Embryonic facial prominence (tissue), 1 donor: ENCODE measurements at regions not wholly inside any gene's neighbourhood (a gene's known extent, or its start where the extent isn't known, plus 50 kb on each side); places are given as distances from the start of the nearest gene placed in this dataset.
"Not testable (repeated sequence)": the region's sequence is repeated elsewhere in the genome, so short reads cannot be mapped to it uniquely, and the experiment has no call there.

Experiments used
- DNase-seq: peaks from one replicate; pipeline ENCODE4 v3.0.0-alpha.2; 2016; ENCODE audit errors: extremely low spot score

DNA sequence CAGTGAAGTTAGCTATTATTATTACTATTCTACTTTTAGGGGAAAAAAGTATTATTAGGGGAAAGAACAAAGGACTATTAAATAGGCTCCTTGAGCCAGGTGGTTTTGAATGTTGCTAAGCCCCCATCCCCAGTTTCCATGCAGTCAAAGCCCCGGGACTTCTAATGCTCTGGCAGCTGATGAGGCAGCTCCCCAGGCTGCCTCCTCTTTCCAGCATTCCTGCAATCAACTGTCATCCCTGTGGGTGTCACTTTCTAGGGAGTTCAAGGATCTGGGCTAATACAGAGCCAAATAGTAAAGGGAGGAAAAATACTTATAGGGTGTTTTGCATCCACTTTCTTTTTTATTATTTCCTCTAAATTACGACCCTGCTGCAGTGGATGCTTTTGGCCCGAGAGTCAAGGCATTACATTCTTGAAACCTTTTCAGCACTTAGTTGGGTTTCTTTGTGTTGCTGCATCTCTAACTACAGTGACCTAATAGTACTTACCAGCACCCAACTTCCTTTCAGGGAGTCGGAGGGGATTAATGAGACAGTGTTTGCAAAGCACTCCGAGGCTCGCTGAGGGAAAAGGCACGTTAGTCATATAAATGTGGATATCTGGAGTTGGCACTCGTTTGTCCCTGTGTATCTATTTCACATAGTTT, 303.9 kb upstream of the MAP3K7 start:
- DNase-seq: no peak

DNA sequence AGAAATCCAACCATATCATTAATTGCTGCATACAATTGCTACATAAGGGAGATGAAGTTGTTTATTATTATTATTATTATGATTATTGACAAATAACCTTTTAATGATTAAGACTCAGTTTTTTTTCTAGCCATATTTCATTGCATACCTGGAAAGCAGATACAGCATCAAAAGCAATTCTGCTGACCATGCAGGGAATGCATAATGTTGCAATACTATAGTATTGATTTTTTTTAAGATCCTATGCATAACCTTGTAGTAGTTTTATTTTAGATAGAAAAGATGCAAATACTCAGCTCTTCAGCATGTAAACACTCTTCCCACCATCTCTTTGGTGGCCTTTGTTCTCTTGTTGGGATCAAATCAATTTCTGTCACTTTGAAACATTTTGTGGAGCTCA, 300.9 kb upstream of the MAP3K7 start:
- no peak for DNase-seq

DNA sequence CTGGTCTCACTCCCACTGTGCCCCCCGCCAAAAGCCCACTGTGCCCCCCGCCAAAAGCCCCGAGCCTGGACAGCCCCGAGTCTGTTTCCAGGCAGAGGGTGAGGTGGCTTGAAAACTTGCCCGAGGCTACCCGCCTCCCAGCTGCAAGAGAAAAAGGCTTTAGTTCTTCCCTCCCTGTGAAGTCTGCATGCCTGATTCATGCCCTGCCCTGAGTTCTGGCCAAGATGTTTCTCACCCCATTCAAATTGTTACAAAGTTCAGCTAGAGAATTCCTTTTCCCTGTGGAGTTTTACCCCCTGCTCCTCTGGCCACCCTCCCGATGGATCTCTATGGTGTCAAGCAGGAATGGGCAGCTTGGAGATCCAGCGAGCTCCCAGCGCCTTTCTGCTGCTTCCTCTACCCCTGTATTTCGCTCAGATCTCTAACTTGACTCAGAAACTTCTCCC, 298.8 kb upstream of the MAP3K7 start:
- no peak for DNase-seq

DNA sequence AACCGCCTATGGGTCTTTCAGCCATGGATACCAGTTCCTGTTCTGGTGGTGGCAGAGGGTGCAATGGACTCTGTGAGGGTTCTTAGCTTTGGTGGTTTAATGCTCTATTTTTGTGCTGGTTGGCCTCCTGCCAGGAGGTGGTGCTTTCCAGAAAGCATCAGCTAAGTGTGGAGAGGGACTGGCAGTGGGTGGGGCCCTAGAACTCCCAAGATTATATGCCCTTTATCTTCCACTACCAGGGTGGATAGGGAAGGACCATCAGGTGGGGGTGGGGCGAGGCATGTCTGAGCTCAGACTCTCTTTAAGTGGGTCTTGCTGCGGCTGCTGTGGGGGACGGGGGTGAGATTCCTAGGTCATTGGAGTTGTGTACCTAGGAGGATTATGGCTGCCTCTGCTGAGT, 298.3 kb upstream of the MAP3K7 start:
- DNase-seq: not testable (repeated sequence)

DNA sequence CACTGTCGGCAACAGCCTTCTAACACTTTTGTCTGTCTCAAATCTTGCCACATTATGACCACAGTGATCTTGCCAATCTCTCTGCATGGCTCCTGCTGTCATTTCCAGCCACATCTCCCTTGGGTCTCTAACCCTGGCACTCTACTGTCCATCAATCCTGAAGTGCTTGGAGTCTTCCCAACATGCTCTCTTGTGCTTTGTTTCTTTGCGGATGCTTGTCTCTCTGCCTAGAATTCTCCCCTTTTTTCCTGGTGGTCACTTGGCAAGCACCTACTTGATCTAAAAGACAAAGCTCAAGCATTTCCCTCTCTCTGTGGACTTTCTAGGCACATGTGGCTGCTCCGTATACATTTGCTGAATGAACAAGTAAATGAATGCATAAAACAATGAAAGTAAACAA, 290.7 kb upstream of the MAP3K7 start:
- no peak for DNase-seq

DNA sequence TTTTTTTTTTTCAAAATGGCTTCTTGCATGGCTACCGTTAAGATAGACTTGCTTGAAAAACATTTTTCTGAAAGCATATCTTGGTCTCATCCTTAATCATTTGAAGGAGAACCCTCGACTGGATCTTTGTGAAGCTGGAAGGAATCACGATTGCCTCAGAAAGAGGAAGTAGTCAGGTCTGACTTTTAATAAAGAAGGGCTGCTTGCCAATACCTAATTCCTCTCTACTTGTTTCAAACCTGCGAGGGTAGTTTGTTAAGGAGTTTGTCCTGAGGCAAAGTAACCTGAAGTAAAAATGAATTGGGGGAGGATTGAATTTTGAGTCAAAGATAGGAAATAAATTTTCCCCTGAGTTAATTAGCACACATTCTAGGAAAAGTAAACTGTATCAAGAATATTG, 288.1 kb upstream of the MAP3K7 start:
- DNase-seq: no peak

DNA sequence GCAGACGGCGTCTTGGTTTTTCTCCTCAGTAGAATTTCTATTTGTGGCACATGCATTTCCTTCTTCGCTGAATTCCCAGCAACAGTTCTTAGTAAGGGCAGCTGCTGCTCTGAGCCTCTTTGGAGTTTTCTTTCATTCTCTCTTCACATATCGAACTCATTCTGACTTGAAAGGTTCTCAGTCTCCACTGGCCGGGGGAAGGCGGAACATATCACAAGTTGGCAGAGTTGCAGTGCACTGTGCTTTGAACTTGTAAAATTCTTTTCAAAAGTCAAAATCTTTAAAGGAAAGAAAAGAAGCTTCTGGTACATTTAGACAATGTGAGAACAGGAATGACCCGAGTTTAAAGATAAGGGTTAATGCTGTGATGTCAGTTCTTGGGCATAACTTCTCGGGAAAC, 286.1 kb upstream of the MAP3K7 start:
- no peak for DNase-seq

DNA sequence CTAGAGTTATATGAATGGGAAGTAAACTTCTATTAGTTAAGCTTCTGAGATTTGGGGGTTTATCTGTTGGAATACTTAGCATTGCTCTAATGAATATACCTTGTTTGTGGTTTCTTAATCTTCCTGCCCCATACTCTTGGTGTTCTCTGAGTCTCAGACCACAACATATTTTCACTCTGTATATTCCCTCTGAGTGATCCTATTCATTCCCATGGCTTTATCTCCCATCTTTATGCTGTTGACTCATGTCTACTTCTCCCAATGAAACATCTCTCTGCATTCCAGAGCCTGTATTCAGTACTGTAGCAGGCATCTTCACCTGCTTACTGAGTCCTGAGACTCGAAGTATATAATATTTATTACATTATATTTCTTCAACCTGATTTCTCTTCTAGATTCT, 283.7 kb upstream of the MAP3K7 start:
- DNase-seq: no peak

DNA sequence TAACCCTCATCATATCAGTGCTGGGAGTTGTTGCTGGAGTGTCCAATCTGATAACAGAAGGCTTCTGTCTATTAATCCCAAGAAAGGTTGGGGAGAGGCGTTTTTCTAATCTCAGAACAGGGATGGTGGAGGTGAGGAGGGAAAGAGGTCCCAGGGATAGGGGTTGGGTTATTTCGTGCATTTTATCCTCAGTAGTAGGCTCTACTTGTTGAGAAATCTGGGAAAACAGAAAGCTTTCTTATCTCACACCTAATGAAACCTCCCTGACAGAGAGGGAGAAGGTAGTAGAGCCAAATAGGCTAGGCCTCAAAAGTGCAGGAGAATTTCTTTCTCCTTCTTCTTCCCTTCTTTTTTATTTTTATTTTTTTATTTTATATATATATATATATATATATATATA, 281.8 kb upstream of the MAP3K7 start:
- no peak for DNase-seq

DNA sequence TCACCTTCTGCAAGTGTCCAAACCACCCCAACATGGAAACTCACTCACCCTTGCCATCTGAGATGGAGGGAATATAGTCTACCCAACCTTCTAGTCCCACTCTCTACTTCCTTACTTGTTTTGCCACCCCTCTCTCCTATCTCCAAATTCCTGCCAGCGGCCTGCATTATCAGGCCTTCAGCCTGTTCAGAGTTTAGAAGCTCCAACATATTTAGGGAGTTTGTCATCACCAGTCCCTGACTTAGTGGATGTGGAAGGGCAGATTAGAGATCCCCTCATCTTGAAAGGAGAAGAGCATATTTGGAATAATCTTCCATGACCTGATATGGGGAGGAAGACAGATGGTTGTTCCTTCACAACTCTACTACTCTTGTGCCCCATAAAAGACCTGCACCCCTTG, 281.4 kb upstream of the MAP3K7 start:
- no peak for DNase-seq

DNA sequence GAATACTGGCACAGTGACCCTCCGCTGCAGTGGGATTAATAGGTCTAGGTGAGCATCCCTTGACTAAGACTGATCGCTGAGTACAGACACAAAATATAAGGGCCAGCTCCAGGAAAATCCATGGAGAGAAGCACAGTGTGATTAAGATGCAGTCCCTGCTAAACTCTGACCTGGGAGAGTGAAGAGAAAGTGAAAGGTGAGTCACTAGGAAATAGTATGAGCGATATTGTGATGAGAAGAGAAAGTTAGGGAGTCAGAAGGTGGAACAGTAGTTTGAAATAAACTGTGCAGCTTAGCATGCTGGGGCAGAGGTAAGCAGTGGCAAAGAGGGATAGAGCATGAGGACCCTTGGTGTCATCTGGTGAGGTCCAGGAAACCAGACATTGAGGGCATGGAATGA, 278.6 kb upstream of the MAP3K7 start:
- no peak for DNase-seq

DNA sequence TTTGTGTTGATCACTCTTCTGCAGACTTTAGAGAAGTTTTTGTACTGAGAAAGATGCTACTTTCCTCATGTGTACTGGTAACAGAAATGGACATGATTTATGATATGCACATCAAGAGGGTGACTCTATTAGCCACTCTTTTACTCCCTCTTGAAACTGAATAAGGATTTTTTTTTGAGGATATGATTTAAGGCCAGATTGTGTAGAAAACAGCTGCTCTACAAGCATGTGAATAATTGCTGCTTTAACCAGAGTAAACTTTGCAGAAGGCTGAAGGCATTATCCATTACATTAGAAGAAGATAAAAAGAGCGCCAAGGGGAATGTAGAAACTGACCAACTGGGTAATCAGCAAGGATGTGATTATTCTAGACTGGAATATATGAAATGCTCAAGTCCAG, 276.2 kb upstream of the MAP3K7 start:
- DNase-seq: no peak

DNA sequence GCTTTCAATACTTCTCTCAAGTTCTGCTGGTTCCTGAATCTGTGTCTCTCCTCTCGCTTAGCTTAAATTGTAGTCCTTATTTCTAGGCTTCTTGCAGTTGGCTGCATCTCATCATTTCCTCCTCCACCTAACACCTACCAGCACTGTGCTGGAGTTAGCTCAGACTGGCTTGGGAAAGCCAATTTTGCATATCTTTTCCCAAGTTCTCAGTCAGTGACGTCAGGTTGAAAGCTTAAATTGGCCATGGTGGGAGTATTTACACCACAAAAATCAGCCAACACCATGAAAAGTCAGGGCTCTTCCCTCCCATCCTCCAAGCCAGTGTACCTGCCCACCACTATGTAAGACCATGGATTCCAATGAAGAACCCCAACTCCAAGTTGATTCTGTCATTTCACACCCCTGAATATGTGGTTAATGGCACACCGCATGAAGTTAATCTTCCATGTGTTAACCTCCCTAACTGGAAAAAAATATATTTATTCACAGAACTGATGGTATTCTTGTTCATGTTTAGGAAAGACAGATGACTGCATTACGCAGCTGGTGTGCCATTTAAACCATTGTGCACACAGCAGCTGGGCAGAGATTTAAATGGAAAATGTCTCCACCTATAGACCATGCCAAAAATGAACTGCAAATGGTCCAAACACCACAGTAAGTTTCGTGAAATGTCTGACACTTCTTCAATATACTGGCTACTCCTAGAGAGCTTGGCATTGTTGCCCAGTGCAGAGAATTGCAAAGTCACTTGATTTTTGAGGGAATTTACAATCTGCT, 274.1 kb upstream of the MAP3K7 start:
- no peak for DNase-seq

DNA sequence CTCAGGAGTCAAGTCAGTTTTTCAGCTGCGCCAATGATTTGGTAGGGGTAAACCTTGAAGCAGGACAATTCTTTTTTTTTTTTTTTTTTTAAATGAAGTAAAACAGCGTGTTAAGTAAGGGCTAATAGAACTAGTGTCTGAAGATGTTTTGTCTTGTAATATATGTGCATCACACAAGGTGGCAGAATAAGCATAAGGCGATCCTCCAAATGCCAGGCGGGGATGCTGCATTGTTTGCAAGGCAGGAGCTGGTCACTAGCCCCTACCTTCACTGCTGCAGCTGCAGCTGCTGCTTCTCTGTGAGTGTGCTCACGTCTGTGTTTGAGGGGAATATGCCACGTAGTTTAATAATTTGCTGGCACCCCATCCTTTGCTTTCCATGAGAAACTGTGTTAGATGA, 272.7 kb upstream of the MAP3K7 start:
- DNase-seq: no peak

DNA sequence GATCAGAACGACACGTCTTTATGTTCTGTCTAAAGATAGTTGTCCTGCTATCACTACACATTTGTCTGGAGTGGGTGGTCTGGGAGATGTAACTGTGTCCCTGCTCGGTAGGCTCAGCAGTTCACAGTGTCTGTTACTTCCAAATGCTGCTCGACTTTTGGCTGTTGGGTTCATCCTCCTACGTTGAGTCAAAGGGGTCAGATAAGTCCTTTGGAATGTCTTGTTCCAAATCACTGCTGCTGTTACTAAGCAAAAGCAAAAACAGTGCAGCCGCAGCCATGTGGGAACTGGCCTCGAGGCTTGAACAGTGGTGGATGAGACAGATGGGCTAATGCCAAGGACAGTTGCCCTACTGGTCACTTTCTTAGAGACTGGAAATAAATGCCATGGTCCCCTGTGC, 272.2 kb upstream of the MAP3K7 start:
- DNase-seq: no peak

DNA sequence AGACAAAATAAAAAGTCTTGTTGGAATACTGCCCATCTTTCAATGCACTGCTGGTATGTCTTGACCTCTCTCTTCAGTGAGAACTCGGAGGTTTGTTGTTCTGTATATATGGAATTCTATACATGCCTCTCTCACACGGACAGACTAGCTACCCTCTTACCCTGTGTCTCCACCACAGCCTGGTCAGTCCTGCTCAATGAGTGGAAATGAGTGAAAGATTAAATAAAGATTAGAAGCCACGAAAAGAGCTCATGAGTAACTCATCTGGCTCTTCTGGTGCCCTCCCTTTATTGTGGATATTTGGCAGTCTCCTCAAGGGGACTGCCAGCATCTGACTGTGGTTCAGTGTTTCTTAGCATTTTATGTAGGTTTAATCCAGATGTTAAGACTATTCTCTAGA, 262.8 kb upstream of the MAP3K7 start:
- no peak for DNase-seq

DNA sequence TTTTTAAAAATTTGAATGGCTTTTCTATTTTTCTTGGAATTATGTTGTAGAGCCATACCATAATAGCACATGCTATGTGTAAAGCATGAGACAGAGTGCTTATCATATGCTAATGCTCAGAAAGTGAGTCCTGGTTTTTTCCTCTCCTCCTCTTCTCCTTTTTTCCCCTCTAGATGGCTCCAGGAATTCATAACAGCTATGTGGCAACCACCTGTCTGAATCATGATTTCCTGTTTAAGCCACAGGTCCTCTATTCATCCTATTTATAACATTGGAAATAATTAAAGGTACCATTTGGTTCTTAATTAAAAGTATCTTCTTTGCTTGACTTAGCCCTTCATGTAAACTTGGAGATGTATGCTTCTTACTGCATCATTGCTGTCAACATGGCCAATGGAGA, 260.0 kb upstream of the MAP3K7 start:
- DNase-seq: no peak

DNA sequence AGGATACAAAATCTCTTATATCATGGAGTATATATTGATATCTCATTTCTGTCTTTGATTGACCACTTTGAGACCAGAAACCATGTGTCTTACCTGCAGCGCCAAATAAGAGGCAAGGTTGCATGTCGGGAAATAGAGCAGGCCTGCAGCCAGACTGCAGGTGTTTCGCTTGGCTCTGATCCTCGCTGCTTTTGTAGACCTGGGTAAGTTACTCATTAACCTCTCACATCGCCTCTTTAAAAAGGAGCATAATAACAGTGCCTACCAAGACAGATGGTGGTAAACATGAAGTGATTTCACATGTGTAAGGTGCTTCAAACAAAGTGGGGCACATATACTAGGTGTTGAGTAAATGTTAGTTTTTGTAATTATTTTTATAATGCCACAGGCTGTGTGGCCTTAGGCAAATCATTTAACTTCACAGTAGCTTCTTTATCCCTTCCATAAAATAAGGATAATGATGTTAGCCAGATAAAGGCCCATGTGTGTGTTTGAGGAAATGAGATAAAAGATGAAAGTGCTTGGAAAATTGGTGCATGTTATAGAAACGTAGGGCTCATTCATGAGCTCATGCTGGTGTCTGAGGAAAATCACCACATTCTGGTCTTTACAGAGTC, 248.8 kb upstream of the MAP3K7 start:
- no peak for DNase-seq

DNA sequence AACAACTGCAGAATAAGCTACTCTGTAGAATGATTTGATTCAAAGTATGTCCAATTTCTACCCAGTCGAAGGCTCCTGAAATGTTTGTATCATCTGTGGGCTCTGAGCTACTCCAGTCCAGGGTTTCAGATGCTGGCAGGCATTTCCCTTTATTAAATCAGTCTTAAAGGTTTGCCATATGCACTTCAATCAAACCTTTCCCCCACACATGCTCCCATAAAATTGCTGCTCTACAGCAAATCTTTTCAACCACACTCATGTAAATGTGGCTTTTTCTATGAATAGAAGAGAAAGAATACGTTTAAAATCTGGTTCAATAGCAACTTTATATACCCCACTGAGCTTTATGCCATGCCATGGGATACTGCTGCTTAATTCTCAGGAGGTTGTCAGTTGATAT, 242.4 kb upstream of the MAP3K7 start:
- no peak for DNase-seq

DNA sequence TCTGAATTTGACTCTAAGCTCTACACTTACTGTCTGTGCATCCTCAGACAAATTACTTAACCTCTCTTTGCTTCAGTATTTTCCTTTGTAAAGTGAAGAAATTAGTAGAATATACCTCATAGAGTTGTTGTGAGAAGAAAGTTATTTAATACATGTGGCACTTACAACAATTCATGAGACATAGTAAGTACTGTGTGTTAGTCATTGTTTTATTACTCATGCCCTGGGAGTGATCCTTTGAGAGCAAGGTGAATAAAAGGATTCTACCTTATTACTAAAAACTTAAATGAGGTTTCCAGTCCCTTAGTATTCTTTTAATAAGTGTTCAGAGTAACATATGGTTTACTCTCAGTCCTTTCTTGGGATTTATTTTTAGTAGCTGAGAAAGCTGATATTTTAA, 233.6 kb upstream of the MAP3K7 start:
- DNase-seq: no peak

DNA sequence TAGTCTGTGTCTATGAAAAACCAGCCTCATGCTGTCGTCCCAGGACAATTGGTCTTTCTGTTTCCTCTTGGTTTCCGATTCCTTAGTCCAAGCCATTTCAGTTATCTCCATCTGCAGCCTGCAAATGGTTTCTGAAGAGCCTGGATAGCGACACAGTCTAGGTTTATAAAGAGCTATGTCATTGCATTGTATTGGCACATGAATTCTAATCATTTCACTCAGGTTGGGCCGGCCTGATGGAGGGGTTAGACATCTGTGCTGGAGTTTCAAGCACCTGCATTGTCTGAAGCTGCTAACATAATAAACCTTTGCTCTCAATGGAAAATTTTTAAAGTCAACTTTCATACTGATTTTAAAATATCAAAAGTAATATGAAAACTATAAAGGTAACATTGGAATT, 232.6 kb upstream of the MAP3K7 start:
- DNase-seq: no peak

DNA sequence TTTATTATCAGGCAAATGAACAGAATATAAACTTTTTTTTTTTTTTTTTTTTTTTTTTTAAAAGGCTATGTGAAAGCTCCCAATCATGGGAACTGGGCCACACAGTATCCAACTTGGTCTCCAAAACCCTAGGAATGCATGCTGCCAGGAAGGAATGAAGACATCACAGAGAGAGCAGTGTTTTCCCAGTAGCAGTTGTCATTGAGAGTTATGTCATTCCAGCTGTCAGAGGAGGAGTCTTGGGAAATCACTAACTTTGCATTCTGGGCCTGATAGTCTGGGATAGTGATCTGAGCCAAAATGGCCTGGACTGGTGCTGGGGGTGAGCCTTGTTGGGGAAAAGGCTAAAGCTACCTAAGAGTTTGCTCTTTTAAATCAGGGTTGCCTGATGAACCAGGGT, 231.3 kb upstream of the MAP3K7 start:
- no peak for DNase-seq

DNA sequence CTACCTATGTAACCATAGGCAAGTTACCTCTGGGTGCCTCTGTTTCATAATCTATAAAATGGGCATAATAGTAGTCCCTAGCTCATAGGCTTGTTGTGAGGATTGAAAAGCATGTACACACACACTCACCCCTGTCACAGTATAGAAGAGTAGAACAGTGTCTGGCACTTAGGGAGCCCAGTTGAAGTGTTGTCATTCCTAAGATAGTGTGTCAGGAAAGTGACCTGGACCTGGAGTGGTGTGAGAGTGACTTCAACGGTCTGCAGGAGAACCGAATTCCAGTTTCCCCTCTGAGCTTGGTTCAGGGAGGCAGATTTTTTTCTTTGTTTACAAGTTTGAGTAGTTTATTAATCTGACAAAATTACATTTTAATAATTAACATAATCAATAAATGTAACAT, 229.9 kb upstream of the MAP3K7 start:
- DNase-seq: no peak
